Esophagus muscularis mucosa (tissue), 4 donors: ENCODE measurements at regions not wholly inside any gene's neighbourhood (a gene's known extent, or its start where the extent isn't known, plus 50 kb on each side); places are given as distances from the start of the nearest gene placed in this dataset.

Experiments used
- DNase-seq: peaks from one replicate; pipeline ENCODE4 v3.0.0-alpha.2; 2017; ENCODE audit errors: extremely low spot score
- H3K27ac ChIP-seq, 4 donors: fragments of 200-600 bp; sonication (generic); replicated peaks in 1 of 4; 1 replicate in 3 of 4; 2 replicates in 1 of 4; pipeline ENCODE4 v1.5.1; 2016 to 2019; ENCODE audit warnings: mild to moderate bottlenecking in 1 of 4
- H3K27me3 ChIP-seq, 4 donors: fragments of 200-600 bp; sonication (generic); one replicate each; pipeline versions ENCODE4 v1.5.1 to v1.6.0; 2016 to 2019
- H3K36me3 ChIP-seq, 4 donors: fragments of 200-600 bp; sonication (generic); one replicate each; pipeline ENCODE4 v1.5.1; 2016 to 2019
- H3K4me1 ChIP-seq, 4 donors: fragments of 200-600 bp; sonication (generic); one replicate each; pipeline ENCODE4 v1.5.1; 2016 to 2019
- H3K4me3 ChIP-seq, 4 donors: fragments of 200-600 bp; sonication (generic); 1 replicate in 2 of 4; 2 replicates in 2 of 4; pipeline ENCODE4 v1.5.1; 2016 to 2019; ENCODE audit warnings: mild to moderate bottlenecking in 4 of 4, moderate library complexity in 1 of 4
- H3K9me3 ChIP-seq, 4 donors: fragments of 200-600 bp; sonication (generic); 1 replicate in 3 of 4; 2 replicates in 1 of 4; pipeline ENCODE4 v1.5.1; 2016 to 2019
- CTCF ChIP-seq, 3 experiments: fragments of 200-600 bp in 2 of 3; fragments of 450-650 bp in 1 of 3; sonication (generic) in 2 of 3; IDR thresholded peaks; one replicate each; pipeline ENCODE4 v1.5.1; 2017 to 2019; ENCODE audit warnings: antibody characterized with exemption in 3 of 3, mild to moderate bottlenecking in 2 of 3, moderate library complexity in 1 of 3
- EP300 ChIP-seq: sonication (generic); formaldehyde crosslinking; IDR thresholded peaks from one replicate; pipeline ENCODE4 v1.6.1; 2017; ENCODE audit warnings: antibody characterized with exemption
- POLR2A ChIP-seq: fragments of 450-650 bp; IDR thresholded peaks from one replicate; pipeline ENCODE4 v1.6.1; 2017; ENCODE audit warnings: antibody characterized with exemption, moderate library complexity, mild to moderate bottlenecking, low read depth
- POLR2AphosphoS5 ChIP-seq, 2 donors: sonication (generic); formaldehyde crosslinking; IDR thresholded peaks; one replicate each; pipeline ENCODE4 v1.6.1; 2017; ENCODE audit warnings: antibody characterized with exemption in 2 of 2
- whole genome bisulfite sequencing: methylation state at CpG from one replicate; pipeline ENCODE4 v1.1.5; 2018; 5-methylcytosine and 5-hydroxymethylcytosine counted together
- intact Hi-C: fragments of 100-400 bp; cut with DNase I; formaldehyde crosslinking; loops from one replicate; pipeline ENCODE4 v1.15.1; 2023

- H3K9me3 ChIP-seq = peaks cover 0 to 13% (median 0%) of the 10 kb centered on the region in 4 donors
- peaks cover 0 to 27% (median 0%) of the 10 kb centered on the region in 4 donors for H3K27me3 ChIP-seq
- DNase-seq = peak; percentile 79
- intact Hi-C loops = no loop called here
- TF ChIP-seq EP300 (no peak), POLR2AphosphoS5 (IDR thresholded peaks at IDR 0.05) (no peak), POLR2A (no peak), CTCF (IDR thresholded peaks at IDR 0.05) (no peak)
- no peak overlapping the region for H3K27ac ChIP-seq
- no peaks in the 10 kb centered on the region for H3K36me3 ChIP-seq
- 60% methylated on average over 3 of the region's 6 CpGs for WGBS
- no peaks in the 10 kb centered on the region for H3K4me1 ChIP-seq
- H3K4me3 ChIP-seq = no peak overlapping the region
Observed at GRCh38 chr22:47547239-47547661, 784.8 kb downstream of the TBC1D22A start.

- no peak overlapping the region for H3K27ac ChIP-seq
- H3K36me3 ChIP-seq = no peaks in the 10 kb centered on the region
- intact Hi-C loops = no loop called here
- H3K27me3 ChIP-seq = peaks cover 0 to 9% (median 0%) of the 10 kb centered on the region in 4 donors
- DNase-seq = peak; percentile 91
- TF ChIP-seq CTCF (IDR thresholded peaks at IDR 0.05) (no peak), POLR2A (no peak)
- peaks cover 0 to 13% (median 0%) of the 10 kb centered on the region in 4 donors for H3K9me3 ChIP-seq
- 73% methylated on average over 2 of the region's 2 CpGs for WGBS
- no peak overlapping the region for H3K4me3 ChIP-seq
- no peaks in the 10 kb centered on the region for H3K4me1 ChIP-seq
Observed at GRCh38 chr22:47544696-47545095, 782.2 kb downstream of the TBC1D22A start.

- TF ChIP-seq EP300 (no peak), POLR2AphosphoS5 (IDR thresholded peaks at IDR 0.05) (no peak), POLR2A (no peak), CTCF (IDR thresholded peaks at IDR 0.05) (no peak)
- H3K27me3 ChIP-seq = peaks cover 0 to 16% (median 0%) of the 10 kb centered on the region in 4 donors
- intact Hi-C loops = no loop called here
- H3K4me3 ChIP-seq = no peak overlapping the region
- H3K4me1 ChIP-seq = no peaks in the 10 kb centered on the region
- WGBS = 90% methylated on average over 9 of the region's 9 CpGs
- H3K27ac ChIP-seq = no peak overlapping the region
- no peaks in the 10 kb centered on the region for H3K36me3 ChIP-seq
- peak; percentile 55 for DNase-seq
- H3K9me3 ChIP-seq = peaks cover 0 to 13% (median 0%) of the 10 kb centered on the region in 4 donors
Observed at GRCh38 chr22:47543447-47543846, 781.0 kb downstream of the TBC1D22A start.

- whole genome bisulfite sequencing = 79% methylated on average over 2 of the region's 4 CpGs
- peaks cover 0 to 10% (median 0%) of the 10 kb centered on the region in 4 donors for H3K27me3 ChIP-seq
- H3K4me1 ChIP-seq = peaks cover 0 to 2% (median 2%) of the 10 kb centered on the region in 4 donors
- H3K9me3 ChIP-seq = peaks cover 0 to 10% (median 5%) of the 10 kb centered on the region in 4 donors
- intact Hi-C loops = no loop called here
- no peaks in the 10 kb centered on the region for H3K36me3 ChIP-seq
- H3K4me3 ChIP-seq = no peak overlapping the region
- no peak for TF ChIP-seq POLR2A
- no peak for DNase-seq
- no peak overlapping the region for H3K27ac ChIP-seq
Observed at GRCh38 chr22:47540011-47540410, 777.6 kb downstream of the TBC1D22A start.

GRCh38 chr22:47539374-47539773, 776.9 kb downstream of the TBC1D22A start:
- H3K9me3 ChIP-seq = peaks cover 0 to 10% (median 2%) of the 10 kb centered on the region in 4 donors
- H3K27me3 ChIP-seq = peaks cover 0 to 10% (median 0%) of the 10 kb centered on the region in 4 donors
- TF ChIP-seq POLR2AphosphoS5 (IDR thresholded peaks at IDR 0.05) (no peak), CTCF (IDR thresholded peaks at IDR 0.05) (no peak), EP300 (no peak), POLR2A (no peak)
- no peaks in the 10 kb centered on the region for H3K36me3 ChIP-seq
- DNase-seq = peak; percentile 75
- peaks cover 0 to 9% (median 8%) of the 10 kb centered on the region in 4 donors for H3K4me1 ChIP-seq
- 96% methylated on average over 10 of the region's 12 CpGs for WGBS
- intact Hi-C loops = no loop called here
- H3K27ac ChIP-seq = no peak overlapping the region
- no peak overlapping the region for H3K4me3 ChIP-seq
